HEK293 (cell line): ENCODE measurements at regions not wholly inside any gene's neighbourhood (a gene's known extent, or its start where the extent isn't known, plus 50 kb on each side); places are given as distances from the start of the nearest gene placed in this dataset.

Source experiments
- CTCF ChIA-PET: fragments of 350-600 bp; formaldehyde crosslinking; extraction: SDS; loops from one replicate; lab custom pipeline; 2021; ENCODE audit warnings: antibody characterized with exemption; lab: Yijun Ruan, JAX
- POLR2A ChIA-PET: fragments of 300-600 bp; formaldehyde crosslinking; extraction: SDS; loops from one replicate; lab custom pipeline; 2020; ENCODE audit warnings: antibody characterized with exemption, inconsistent platforms; lab: Yijun Ruan, JAX
- H3K27ac ChIP-seq: fragments of 200-500 bp; sonication (Bioruptor generic); 2 replicates; pipeline ENCODE4 v1.5.1; 2014; ENCODE audit warnings: low read depth, low read length, control low read depth, inconsistent platforms; ENCODE audit errors: extremely low read depth
- H3K36me3 ChIP-seq, 2 experiments: fragments of 200-500 bp in 1 of 2; sonication (Bioruptor generic) in 1 of 2; 1 replicate in 1 of 2; 2 replicates in 1 of 2; pipeline ENCODE4 v1.5.1; 2014 to 2017; ENCODE audit warnings: inconsistent platforms in 2 of 2, low read length in 2 of 2; ENCODE audit not compliant: control insufficient read depth in 2 of 2, insufficient read depth in 1 of 2
- H3K4me1 ChIP-seq: fragments of 200-500 bp; sonication (Bioruptor generic); 2 replicates; pipeline ENCODE4 v1.5.1; 2014; ENCODE audit warnings: mild to moderate bottlenecking, low read length, inconsistent platforms; ENCODE audit not compliant: control insufficient read depth, insufficient read depth
- H3K4me3 ChIP-seq: 2 replicates; pipeline ENCODE4 v1.5.1; 2011; ENCODE audit warnings: low read depth, mild to moderate bottlenecking, control low read depth, low read length, moderate library complexity
- H3K9me3 ChIP-seq: fragments of 200-500 bp; sonication (Bioruptor generic); 2 replicates; pipeline ENCODE4 v1.5.1; 2014; ENCODE audit warnings: low read depth, low read length, inconsistent platforms; ENCODE audit not compliant: control insufficient read depth, insufficient read depth
- EGR2 ChIP-seq: fragments of 450-650 bp; formaldehyde crosslinking; IDR thresholded peaks from 2 replicates; pipeline ENCODE4 v1.5.1; 2016; ENCODE audit warnings: low read depth, missing biosample characterization, missing genetic modification characterization
- GLI4 ChIP-seq: fragments of 450-650 bp; formaldehyde crosslinking; IDR thresholded peaks from 2 replicates; pipeline ENCODE4 v1.5.1; 2016; ENCODE audit warnings: missing biosample characterization, missing genetic modification characterization
- KLF16 ChIP-seq: fragments of 450-650 bp; formaldehyde crosslinking; IDR thresholded peaks from 2 replicates; pipeline ENCODE4 v1.5.1; 2017; ENCODE audit warnings: missing biosample characterization, missing genetic modification characterization
- TRIM28 ChIP-seq: IDR thresholded peaks from 2 replicates; pipeline ENCODE4 v1.6.1; 2011; ENCODE audit warnings: low read length, control low read depth, borderline replicate concordance
- ZFHX2 ChIP-seq: fragments of 450-650 bp; formaldehyde crosslinking; conservative IDR thresholded peaks from 2 replicates; pipeline ENCODE4 v1.5.1; 2016; ENCODE audit warnings: missing biosample characterization, missing genetic modification characterization
- ZIC2 ChIP-seq: fragments of 450-650 bp; formaldehyde crosslinking; IDR thresholded peaks from 2 replicates; pipeline ENCODE4 v1.5.1; 2016; ENCODE audit warnings: missing biosample characterization, missing genetic modification characterization
- ZNF341 ChIP-seq: fragments of 450-650 bp; formaldehyde crosslinking; IDR thresholded peaks from 2 replicates; pipeline ENCODE4; 2016; ENCODE audit warnings: low read depth, missing biosample characterization, missing genetic modification characterization
- ZNF623 ChIP-seq: fragments of 450-650 bp; formaldehyde crosslinking; IDR thresholded peaks from 2 replicates; pipeline ENCODE4 v1.5.1; 2016; ENCODE audit warnings: missing biosample characterization, missing genetic modification characterization
- ZNF629 ChIP-seq: fragments of 450-650 bp; formaldehyde crosslinking; IDR thresholded peaks from 2 replicates; pipeline ENCODE4 v1.5.1; 2017; ENCODE audit warnings: missing biosample characterization, missing genetic modification characterization
- ZNF654 ChIP-seq: fragments of 450-650 bp; formaldehyde crosslinking; IDR thresholded peaks from 2 replicates; pipeline ENCODE4 v1.5.1; 2016; ENCODE audit warnings: low read depth, missing biosample characterization, missing genetic modification characterization
- ZNF701 ChIP-seq: fragments of 450-650 bp; formaldehyde crosslinking; IDR thresholded peaks from 2 replicates; pipeline ENCODE4 v1.5.1; 2016; ENCODE audit warnings: missing biosample characterization, missing genetic modification characterization
- TF ChIP-seq, protein P1 (sequence below): fragments of 450-650 bp; IDR thresholded peaks from 2 replicates; pipeline ENCODE4 v1.5.1; 2018; ENCODE audit warnings: missing biosample characterization, missing genetic modification characterization
- TF ChIP-seq, protein P2 (sequence below): fragments of 450-650 bp; formaldehyde crosslinking; IDR thresholded peaks from 2 replicates; pipeline ENCODE4 v1.5.1; 2017; ENCODE audit warnings: missing biosample characterization, missing genetic modification characterization
- TF ChIP-seq, protein P3 (sequence below): fragments of 450-650 bp; formaldehyde crosslinking; IDR thresholded peaks from 2 replicates; pipeline ENCODE4 v1.5.1; 2017; ENCODE audit warnings: missing biosample characterization, mild to moderate bottlenecking, missing genetic modification characterization, moderate library complexity

DNA sequence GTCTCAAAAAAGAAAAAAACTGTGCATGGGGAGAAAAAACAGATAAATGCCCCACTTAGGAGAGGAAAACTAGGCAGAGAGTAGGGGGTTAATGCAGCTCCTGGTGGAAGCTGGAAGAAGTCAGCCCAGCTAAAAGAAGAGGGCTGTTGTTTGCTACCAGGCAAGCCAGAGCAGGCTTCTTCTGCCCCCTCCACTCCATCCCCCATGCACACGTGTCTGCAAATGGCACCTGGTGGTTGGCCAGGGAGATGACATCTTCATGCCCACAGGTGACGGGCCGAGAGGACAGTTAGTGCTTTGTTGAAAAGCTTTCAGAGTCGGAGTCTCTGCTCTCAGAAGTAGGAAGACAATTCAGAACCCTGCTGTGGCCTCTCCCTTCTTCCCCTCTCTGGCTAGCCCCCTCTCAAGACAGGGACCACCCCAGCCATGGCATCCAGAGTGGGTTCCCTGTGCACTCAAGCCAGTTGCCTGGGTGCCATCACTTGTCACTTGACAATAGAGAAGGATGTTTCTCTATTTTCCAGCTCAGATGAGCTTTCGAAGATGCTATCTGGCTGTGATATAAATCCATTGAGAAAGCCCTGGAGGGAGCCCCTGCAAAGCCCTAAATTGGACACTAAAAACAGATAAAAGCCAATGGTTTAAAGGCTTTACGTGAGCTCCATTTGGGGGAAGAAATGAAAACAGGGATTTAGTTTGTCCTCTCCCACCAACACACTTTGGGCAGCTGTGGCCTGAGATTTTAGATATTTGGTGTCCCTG lies 142.0 kb downstream of the TRIM29 start (continued):
- no peak for TF ChIP-seq ZNF623

DNA sequence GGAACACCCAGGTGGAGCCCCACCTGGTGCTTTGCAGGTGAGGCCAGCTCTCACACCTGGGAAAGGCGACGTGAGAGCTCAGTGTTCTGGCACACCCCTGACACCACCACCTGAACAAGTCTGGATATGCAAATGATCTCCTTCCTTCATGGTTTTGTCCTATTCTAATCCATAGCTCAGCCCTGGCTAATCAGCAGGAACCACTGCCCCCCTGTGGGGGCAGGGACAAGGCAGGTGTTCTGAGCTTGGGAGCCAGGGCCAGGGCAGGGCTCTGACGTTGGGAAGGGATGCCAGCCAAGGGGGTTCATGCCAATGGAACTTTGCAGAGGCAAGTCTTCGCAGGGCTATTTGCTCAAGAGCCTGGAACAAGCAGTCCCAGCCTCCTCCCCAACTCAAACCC lies 144.2 kb downstream of the TRIM29 start:
- Histone ChIP-seq H3K9me3 (no peaks in the 10 kb centered on the region), H3K4me3 (no peak overlapping the region), H3K4me1 (no peaks in the 10 kb centered on the region), H3K36me3 (no peaks in the 10 kb centered on the region), H3K27ac (no peak overlapping the region)
- CTCF ChIA-PET: interaction anchor here (0.6 to 1.0 kb wide), 3 partner anchors 28 to 325 kb away, joined by 3 to 4 read pairs (median 3); no protein-coding TSS in a partner anchor
- TF ChIP-seq, protein P1, sequence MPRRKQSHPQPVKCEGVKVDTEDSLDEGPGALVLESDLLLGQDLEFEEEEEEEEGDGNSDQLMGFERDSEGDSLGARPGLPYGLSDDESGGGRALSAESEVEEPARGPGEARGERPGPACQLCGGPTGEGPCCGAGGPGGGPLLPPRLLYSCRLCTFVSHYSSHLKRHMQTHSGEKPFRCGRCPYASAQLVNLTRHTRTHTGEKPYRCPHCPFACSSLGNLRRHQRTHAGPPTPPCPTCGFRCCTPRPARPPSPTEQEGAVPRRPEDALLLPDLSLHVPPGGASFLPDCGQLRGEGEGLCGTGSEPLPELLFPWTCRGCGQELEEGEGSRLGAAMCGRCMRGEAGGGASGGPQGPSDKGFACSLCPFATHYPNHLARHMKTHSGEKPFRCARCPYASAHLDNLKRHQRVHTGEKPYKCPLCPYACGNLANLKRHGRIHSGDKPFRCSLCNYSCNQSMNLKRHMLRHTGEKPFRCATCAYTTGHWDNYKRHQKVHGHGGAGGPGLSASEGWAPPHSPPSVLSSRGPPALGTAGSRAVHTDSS (tag by site-specific recombination): no peak
- no peak for TF ChIP-seq ZNF701 (tag by site-specific recombination)
- no peak for TF ChIP-seq ZNF629 (tag by site-specific recombination)
- TF ChIP-seq, protein P2, sequence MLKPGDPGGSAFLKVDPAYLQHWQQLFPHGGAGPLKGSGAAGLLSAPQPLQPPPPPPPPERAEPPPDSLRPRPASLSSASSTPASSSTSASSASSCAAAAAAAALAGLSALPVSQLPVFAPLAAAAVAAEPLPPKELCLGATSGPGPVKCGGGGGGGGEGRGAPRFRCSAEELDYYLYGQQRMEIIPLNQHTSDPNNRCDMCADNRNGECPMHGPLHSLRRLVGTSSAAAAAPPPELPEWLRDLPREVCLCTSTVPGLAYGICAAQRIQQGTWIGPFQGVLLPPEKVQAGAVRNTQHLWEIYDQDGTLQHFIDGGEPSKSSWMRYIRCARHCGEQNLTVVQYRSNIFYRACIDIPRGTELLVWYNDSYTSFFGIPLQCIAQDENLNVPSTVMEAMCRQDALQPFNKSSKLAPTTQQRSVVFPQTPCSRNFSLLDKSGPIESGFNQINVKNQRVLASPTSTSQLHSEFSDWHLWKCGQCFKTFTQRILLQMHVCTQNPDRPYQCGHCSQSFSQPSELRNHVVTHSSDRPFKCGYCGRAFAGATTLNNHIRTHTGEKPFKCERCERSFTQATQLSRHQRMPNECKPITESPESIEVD: no peak
- no peak for TF ChIP-seq ZNF623
- TF ChIP-seq KLF16: no peak
- POLR2A ChIA-PET: no interaction called here

DNA sequence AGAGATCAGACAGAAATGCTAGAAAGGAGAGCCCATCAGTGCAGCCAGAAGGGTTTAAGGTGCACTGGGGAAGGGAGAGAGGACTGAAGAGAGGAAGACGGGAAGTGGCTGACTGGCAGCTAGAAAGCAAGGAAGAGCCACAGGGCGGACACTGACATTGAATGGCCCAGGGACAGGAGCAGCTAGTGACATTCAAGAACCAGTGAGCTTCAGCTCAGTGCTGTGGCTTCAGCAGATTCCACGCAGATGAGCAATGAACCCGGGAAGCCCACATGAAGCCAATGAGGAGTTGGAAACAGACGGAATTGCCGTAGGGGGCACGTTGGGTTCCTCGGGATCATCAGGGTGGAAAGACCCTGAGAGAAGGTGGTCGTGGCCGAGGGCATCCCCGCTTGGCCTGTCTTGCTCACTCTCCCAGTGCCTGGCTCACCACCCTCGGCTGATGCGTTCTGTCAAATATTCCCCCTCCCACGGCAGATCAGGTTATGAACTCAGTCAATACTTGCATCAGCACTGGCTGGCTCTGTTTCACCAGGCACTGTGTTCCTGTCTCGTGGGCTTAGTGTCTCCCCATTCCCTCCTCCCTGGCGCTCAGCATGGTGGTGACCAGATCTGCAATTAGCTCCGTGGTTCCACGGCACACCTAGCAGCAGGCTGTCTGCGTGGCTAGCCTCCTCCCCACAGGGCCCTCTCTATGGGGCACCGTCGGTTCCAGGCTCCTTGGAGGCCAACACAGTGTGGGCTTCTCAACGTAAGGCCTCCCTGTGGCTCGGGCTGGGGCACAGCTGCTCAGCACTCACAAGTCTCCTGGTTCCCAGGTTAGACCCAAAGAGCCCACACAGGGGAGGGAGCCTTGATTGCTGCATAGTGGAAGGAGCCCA lies 145.5 kb downstream of the TRIM29 start:
- Histone ChIP-seq H3K4me1 (no peaks in the 10 kb centered on the region), H3K4me3 (no peak overlapping the region), H3K36me3 (no peaks in the 10 kb centered on the region), H3K27ac (no peak overlapping the region), H3K9me3 (no peaks in the 10 kb centered on the region)
- TF ChIP-seq ZNF341 (tag by site-specific recombination): no peak
- peak; percentile 42; the same call in 1 of the 2 replicates for TF ChIP-seq EGR2 (tag by site-specific recombination)
- peak; percentile 100 for TF ChIP-seq ZIC2 (tag by site-specific recombination)
- peak; percentile 77 for TF ChIP-seq ZFHX2 (tag by site-specific recombination)
- TF ChIP-seq ZNF654 (tag by site-specific recombination): no peak
- no peak for TF ChIP-seq TRIM28
- TF ChIP-seq, protein P3, sequence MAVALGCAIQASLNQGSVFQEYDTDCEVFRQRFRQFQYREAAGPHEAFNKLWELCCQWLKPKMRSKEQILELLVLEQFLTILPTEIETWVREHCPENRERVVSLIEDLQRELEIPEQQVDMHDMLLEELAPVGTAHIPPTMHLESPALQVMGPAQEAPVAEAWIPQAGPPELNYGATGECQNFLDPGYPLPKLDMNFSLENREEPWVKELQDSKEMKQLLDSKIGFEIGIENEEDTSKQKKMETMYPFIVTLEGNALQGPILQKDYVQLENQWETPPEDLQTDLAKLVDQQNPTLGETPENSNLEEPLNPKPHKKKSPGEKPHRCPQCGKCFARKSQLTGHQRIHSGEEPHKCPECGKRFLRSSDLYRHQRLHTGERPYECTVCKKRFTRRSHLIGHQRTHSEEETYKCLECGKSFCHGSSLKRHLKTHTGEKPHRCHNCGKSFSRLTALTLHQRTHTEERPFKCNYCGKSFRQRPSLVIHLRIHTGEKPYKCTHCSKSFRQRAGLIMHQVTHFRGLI: no peak
- no peak for TF ChIP-seq GLI4
- ChIA-PET CTCF (interaction anchor here (0.6 kb wide), 2 partner anchors 114 to 115 kb away, joined by 3 read pairs; no protein-coding TSS in a partner anchor), POLR2A (no interaction called here)
